HG03196 (cell line): ENCODE measurements at regions not wholly inside any gene's neighbourhood (a gene's known extent, or its start where the extent isn't known, plus 50 kb on each side); places are given as distances from the start of the nearest gene placed in this dataset.
"Not testable (repeated sequence)": the region's sequence is repeated elsewhere in the genome, so short reads cannot be mapped to it uniquely, and the experiment has no call there.

Source experiments
- ATAC-seq: cut with Tn5 transposase; IDR thresholded peaks from one replicate; pipeline ENCODE4 v1.9.1; 2021; ENCODE audit not compliant: unreplicated experiment

DNA sequence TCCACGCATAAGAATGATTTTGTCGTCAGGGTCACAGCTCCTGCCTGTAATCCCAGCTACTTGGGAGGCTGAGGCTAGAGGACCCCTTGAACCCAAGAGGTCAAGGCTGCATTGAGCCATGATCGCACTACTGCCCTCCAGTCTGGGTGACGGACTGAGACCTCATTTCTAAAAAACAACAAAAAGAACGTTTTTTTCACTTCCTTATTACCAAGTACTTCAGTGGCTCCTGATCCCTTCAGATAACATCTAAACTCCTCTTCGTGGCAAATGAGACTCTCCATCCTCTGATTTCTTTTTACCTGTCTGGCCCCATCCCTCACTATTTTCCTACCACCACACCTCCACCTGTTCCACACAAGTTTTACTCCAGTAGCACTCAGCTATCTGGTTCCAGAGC is 105.4 kb upstream of the TLK1 start:
- no peak for ATAC-seq

- ATAC-seq: not testable (repeated sequence)
These were observed 100.8 kb upstream of the TLK1 start for GRCh38 chr2:171261529-171261928.

DNA sequence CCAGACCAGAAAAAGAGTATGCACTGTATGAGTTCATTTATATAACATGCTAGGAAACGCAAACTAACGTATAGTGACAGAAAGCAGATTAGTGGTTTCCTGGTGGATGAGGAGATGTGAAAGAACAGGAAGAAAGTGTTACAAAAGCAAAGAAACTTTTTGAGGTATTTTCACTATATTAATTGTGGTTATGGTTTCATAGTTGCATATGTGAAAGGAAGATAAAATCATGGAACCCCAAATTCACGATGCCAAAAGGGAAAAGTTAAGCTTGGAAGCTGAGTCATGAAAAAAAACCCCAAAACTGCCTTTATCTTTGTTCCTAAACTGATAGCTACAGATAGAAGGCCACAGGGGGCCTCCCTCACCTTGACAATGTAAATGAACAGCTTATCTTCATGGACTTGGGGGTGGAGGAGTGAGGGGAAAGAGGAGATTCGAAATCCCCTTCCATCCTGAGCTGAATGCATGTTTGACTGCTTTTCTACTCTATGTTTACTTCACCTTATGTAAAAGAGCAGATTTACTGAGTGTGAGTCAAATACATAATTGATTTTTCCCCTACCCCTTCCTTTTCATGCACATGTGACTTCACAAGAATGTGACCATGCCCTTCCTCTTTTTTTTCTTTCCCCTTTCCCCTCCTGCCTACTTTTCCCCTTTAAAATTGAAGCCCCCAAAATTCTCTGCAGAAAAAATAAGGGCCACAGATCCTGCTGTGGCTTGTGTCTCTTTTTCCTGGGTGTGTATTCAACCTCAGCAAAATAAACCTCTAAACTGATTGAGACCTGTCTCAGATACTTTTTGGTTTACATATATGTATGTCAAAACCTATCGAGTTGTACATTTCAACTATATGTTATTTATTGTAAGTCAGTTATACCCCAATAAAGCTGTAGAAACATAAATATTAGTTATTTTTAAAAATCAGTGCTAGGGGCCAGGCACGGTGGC is 100.1 kb upstream of the TLK1 start:
- ATAC-seq: peak; percentile 49

DNA sequence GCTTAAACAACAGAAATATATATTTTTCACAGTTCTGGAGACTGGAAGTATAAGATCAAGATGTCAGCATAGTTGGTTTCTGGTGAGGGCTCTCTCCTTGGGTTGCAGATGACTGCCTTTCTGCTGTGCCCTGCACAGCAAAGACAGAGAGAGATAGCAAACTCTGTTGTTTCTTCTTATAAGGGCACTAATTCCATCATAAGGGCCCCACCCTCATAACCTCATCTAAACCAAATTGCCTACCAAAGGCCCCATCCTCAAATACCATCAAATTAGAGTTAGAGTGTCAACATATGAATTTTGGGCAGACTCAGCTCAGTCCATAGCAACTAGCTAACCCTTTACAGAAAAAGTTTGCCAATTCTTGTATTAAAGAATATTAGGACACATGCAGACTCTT is 94.0 kb upstream of the TLK1 start:
- no peak for ATAC-seq

GRCh38 chr2:171253900-171254650 is 93.4 kb upstream of the TLK1 start:
- no peak for ATAC-seq

DNA sequence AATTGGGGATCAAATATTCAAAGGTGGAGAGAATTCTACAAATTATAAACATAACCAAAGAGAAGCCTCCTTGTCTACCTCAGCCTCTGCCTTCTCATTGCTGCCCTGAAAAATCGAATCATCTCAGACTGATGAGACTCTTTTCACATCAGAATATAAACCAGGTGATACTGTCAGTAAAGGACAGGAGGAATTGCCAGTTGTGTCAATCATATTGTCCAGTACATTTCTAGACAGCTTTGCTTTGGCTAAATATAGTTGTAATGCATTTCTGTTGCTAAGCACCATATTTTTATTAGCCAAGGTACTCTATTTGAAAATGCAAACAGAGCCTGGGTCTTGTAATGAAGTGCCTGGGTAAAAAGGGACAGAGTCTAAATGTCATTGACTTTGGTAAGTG is 92.6 kb upstream of the TLK1 start:
- no peak for ATAC-seq

DNA sequence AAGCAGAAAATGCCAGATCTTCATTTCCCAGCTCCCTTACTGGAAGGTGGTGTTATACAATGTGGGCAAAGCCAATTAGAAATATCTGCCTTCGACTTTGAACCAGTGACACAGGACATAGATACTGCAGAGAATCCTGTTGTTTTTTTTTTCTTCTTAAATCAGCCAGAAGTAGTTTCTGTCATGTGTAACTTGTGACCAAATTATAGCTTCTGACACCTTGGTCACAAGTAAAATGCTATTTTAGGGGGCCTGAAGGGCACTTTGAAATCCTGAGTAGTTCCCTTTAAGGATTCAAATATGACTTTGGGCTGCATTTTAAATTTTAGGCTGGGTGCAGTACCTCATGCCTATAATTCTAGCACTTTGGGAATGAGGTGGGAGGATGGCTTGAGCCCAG is 89.0 kb upstream of the TLK1 start:
- ATAC-seq: no peak

GRCh38 chr2:171247741-171248662 is 87.3 kb upstream of the TLK1 start:
- no peak for ATAC-seq

GRCh38 chr2:171244970-171245782 is 84.5 kb upstream of the TLK1 start:
- ATAC-seq: no peak

DNA sequence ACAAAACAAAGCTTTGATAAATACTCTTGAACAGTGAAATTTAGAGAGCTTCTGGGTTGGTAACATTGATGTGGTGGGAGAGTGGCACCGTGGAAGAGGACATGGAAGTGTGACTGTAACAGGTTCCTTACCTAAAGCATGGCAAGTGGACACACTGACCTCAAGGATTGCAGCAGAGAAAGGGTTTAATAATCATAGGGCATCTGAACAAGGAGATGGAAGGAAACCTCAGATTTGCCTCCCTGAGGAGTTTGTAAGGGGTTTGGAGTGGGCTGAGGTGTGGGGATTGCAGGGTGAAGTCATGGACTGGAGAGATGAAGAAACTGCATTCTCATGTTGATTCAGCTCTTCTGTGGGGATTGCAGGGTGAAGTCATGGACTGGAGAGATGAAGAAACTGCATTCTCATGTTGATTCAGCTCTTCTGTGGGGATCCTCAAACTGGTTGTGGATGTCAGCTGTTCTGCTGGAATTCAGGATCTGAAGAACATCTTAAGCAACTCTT is 83.8 kb upstream of the TLK1 start:
- ATAC-seq: no peak

GRCh38 chr2:171241771-171242170 is 81.1 kb upstream of the TLK1 start:
- ATAC-seq: no peak

- no peak for ATAC-seq
These were observed 78.3 kb upstream of the TLK1 start for GRCh38 chr2:171238946-171239345.

GRCh38 chr2:171237751-171238505 is 77.2 kb upstream of the TLK1 start:
- ATAC-seq: no peak

GRCh38 chr2:171235262-171235881 is 74.7 kb upstream of the TLK1 start:
- no peak for ATAC-seq

DNA sequence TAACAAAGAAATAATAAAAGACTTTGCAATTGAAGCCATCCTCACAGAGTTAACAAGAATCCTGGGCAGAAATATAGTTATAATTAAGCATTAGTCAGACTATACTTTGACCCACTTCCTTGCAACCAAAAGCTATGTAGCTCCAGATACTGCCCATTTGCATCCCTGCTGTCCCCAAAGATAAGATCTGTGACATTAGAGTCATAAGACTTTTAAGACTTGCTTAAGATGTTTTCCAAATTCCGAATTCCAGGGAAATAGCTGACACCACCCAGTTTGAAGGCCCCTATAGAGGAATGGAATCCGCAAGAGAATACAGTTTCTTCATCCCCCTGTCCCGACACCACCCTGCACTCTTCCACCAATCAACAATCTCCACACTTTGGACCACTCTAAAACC is 69.5 kb upstream of the TLK1 start:
- ATAC-seq: no peak

GRCh38 chr2:171228826-171229225 is 68.1 kb upstream of the TLK1 start:
- ATAC-seq: no peak

GRCh38 chr2:171227066-171227782 is 66.5 kb upstream of the TLK1 start:
- no peak for ATAC-seq

DNA sequence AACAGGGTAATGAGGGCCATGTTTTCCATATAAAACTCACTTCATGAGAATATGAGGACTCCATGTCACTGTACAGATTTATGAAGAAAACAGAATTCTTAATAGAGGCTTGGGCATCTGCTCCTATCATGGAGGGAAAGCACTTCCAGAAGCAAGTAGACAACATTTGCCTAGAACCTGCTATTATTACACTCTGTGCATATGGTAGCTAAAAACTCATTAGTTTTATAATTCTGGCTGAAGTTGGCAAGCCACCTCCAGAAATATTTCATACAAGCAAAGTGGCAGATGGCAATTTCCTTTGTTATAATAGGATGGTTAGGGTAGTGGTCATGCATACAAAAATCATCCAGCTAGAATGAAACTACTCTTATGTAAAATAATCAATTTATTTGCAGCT is 65.8 kb upstream of the TLK1 start:
- ATAC-seq: no peak
